ENCODE measurements at regions not wholly inside any gene's neighbourhood (a gene's known extent, or its start where the extent isn't known, plus 50 kb on each side); places are given as distances from the start of the nearest gene placed in this dataset.
"Not testable (repeated sequence)": the region's sequence is repeated elsewhere in the genome, so short reads cannot be mapped to it uniquely, and the experiment has no call there.

GRCh38 chr9:39581296-39581695, 225.8 kb downstream of the SPATA31A1 start:
- H3K27ac Mint-ChIP-seq; H3K27me3 Mint-ChIP-seq (ENCODE audit: low read depth); intact Hi-C loops (cut with micrococcal nuclease); DNase-seq (ENCODE audit: low spot score); H3K36me3 Mint-ChIP-seq (ENCODE audit: low read depth); H3K4me1 Mint-ChIP-seq (ENCODE audit: low read depth); H3K4me3 Mint-ChIP-seq (ENCODE audit: low read depth); H3K9me3 Mint-ChIP-seq: not testable (repeated sequence)

DNA sequence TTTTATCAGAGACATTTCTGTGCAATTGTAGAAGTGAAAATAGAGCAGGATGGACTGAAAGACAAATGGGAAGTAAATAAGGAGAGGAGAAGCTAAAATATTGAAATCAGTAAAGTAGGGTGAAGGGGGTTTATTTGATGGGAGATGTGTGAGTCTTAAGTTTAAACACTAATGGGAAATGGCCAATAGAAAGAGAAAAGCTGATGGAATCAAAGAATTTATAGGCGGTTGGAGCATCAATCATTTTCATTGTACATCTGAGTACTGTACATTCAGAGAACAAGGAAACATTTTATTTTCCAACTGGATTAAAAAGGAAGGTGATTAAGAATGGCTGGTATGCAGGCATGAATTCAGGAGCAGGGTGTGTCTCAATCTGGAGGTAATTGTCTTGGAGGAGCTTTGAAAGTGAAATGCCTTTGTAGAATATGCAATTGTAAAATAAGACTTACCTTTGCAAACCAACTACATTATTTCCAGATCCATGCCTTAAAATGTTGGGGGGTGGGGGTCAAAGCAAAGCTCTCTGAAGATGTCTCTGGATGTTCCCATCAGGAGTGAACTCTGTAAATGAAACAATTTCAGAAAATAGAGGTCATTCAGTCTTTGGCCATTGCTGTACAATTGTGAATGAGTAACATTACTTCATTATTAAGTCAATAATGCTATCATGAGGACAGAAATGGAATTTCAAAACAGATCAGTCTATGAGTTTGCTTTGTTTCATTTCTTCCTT, 227.4 kb downstream of the SPATA31A1 start:
- H3K36me3 Mint-ChIP-seq (ENCODE audit: low read depth); H3K9me3 Mint-ChIP-seq; DNase-seq (ENCODE audit: low spot score); H3K27ac Mint-ChIP-seq; H3K4me3 Mint-ChIP-seq (ENCODE audit: low read depth); H3K27me3 Mint-ChIP-seq (ENCODE audit: low read depth); intact Hi-C loops (cut with micrococcal nuclease); H3K4me1 Mint-ChIP-seq (ENCODE audit: low read depth): not testable (repeated sequence)

GRCh38 chr9:39583413-39583747, 227.9 kb downstream of the SPATA31A1 start:
- H3K4me3 Mint-ChIP-seq (ENCODE audit: low read depth); H3K36me3 Mint-ChIP-seq (ENCODE audit: low read depth); DNase-seq (ENCODE audit: low spot score); H3K4me1 Mint-ChIP-seq (ENCODE audit: low read depth); H3K27me3 Mint-ChIP-seq (ENCODE audit: low read depth); intact Hi-C loops (cut with micrococcal nuclease); H3K27ac Mint-ChIP-seq; H3K9me3 Mint-ChIP-seq: not testable (repeated sequence)

- H3K27me3 Mint-ChIP-seq (ENCODE audit: low read depth); DNase-seq (ENCODE audit: low spot score); intact Hi-C loops (cut with micrococcal nuclease); H3K27ac Mint-ChIP-seq; H3K4me3 Mint-ChIP-seq (ENCODE audit: low read depth); H3K36me3 Mint-ChIP-seq (ENCODE audit: low read depth); H3K9me3 Mint-ChIP-seq; H3K4me1 Mint-ChIP-seq (ENCODE audit: low read depth): not testable (repeated sequence)
Measured at GRCh38 chr9:39585233-39585632, 229.8 kb downstream of the SPATA31A1 start.

- intact Hi-C loops (cut with micrococcal nuclease), result no loop called here
- H3K9me3 Mint-ChIP-seq, result no peaks in the 10 kb centered on the region
- no peak for DNase-seq (ENCODE audit: low spot score)
- no peak overlapping the region for H3K27ac Mint-ChIP-seq
- no peaks in the 10 kb centered on the region for H3K36me3 Mint-ChIP-seq (ENCODE audit: low read depth)
- H3K27me3 Mint-ChIP-seq (ENCODE audit: low read depth), result no peaks in the 10 kb centered on the region
- no peak overlapping the region for H3K4me3 Mint-ChIP-seq (ENCODE audit: low read depth)
- no peaks in the 10 kb centered on the region for H3K4me1 Mint-ChIP-seq (ENCODE audit: low read depth)
Measured at GRCh38 chr9:39587844-39588499, 232.5 kb downstream of the SPATA31A1 start.

- DNase-seq (ENCODE audit: low spot score), result no peak
Measured at GRCh38 chr9:39588500-39589137, 233.2 kb downstream of the SPATA31A1 start.

DNA sequence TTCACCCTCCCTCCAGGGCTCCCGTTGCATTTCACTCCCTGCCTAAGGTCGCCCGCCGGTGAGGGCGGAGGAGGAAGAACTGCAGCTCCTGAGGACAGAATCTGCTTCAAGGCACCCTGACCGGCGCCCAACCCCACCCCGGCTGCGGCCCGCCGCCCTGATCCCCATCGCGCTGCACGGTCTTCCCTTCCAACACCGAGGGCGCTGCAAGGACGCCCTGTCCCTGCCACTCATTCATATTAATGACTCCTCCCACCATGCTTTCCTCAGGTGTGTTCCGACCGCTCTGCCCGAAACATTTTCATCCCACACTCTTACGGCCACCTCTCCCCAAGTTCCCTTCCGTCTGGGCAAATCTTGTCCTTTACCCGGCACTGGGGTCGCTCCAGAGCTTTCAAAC, 248.6 kb downstream of the SPATA31A1 start:
- H3K9me3 Mint-ChIP-seq; H3K4me3 Mint-ChIP-seq (ENCODE audit: low read depth); H3K27me3 Mint-ChIP-seq (ENCODE audit: low read depth); H3K36me3 Mint-ChIP-seq (ENCODE audit: low read depth); H3K4me1 Mint-ChIP-seq (ENCODE audit: low read depth); intact Hi-C loops (cut with micrococcal nuclease); DNase-seq (ENCODE audit: low spot score); H3K27ac Mint-ChIP-seq: not testable (repeated sequence)

More at GRCh38 chr9:39588500-39589137, 233.2 kb downstream of the SPATA31A1 start:
- Mint-ChIP-seq H3K27me3 (ENCODE audit: low read depth) (no peaks in the 10 kb centered on the region), H3K4me1 (ENCODE audit: low read depth) (no peaks in the 10 kb centered on the region), H3K36me3 (ENCODE audit: low read depth) (no peaks in the 10 kb centered on the region), H3K4me3 (ENCODE audit: low read depth) (no peak overlapping the region), H3K27ac (no peak overlapping the region), H3K9me3 (no peaks in the 10 kb centered on the region)
- intact Hi-C loops (cut with micrococcal nuclease), result no loop called here

- H3K27ac Mint-ChIP-seq; H3K4me1 Mint-ChIP-seq (ENCODE audit: low read depth); H3K27me3 Mint-ChIP-seq (ENCODE audit: low read depth); DNase-seq (ENCODE audit: low spot score); intact Hi-C loops (cut with micrococcal nuclease); H3K4me3 Mint-ChIP-seq (ENCODE audit: low read depth); H3K36me3 Mint-ChIP-seq (ENCODE audit: low read depth); H3K9me3 Mint-ChIP-seq: not testable (repeated sequence)
Measured at GRCh38 chr9:39611449-39612231, 256.2 kb downstream of the SPATA31A1 start.

DNA sequence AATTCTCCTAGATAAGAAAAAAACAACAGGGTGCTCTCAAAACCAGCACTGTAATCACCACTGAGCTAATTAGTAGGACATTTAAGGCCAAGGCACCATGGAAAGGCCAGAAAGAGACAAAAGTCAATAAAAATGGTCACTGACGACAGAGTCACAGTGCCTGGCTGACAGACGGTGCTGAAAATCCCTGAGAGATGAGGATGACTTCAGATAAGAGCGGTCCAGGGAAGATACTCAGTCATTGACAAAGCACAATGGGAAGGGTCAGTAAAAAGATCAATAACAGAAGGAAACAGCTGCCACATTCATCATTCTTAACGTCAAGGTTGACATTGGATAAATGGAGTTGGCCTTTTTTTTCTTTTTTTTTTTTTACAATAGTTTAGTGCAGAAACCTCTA, 261.0 kb downstream of the SPATA31A1 start:
- H3K27me3 Mint-ChIP-seq (ENCODE audit: low read depth); DNase-seq (ENCODE audit: low spot score); H3K4me1 Mint-ChIP-seq (ENCODE audit: low read depth); H3K9me3 Mint-ChIP-seq; H3K4me3 Mint-ChIP-seq (ENCODE audit: low read depth); H3K27ac Mint-ChIP-seq; H3K36me3 Mint-ChIP-seq (ENCODE audit: low read depth); intact Hi-C loops (cut with micrococcal nuclease): not testable (repeated sequence)

DNA sequence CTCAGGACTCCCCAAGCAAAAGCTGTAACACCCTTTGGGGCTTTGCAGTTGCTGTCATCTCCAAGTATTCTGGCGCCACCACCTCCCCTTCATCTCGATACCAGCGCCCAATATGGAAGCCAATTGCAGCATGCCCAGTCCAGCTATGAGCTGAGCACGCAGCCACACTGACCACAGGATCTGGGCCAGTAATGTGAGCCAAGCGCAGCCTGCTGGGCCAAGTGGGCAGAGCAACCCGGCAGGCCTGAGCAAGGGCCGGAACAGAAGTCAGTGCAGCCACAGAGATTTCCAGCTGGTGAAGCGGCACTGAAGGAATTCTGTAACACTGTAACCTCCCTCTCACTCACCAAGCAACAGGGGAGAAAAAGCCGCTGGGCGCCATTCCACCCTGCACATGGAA, 268.6 kb downstream of the SPATA31A1 start:
- H3K4me1 Mint-ChIP-seq (ENCODE audit: low read depth); H3K4me3 Mint-ChIP-seq (ENCODE audit: low read depth); DNase-seq (ENCODE audit: low spot score); intact Hi-C loops (cut with micrococcal nuclease); H3K27me3 Mint-ChIP-seq (ENCODE audit: low read depth); H3K9me3 Mint-ChIP-seq; H3K27ac Mint-ChIP-seq; H3K36me3 Mint-ChIP-seq (ENCODE audit: low read depth): not testable (repeated sequence)

DNA sequence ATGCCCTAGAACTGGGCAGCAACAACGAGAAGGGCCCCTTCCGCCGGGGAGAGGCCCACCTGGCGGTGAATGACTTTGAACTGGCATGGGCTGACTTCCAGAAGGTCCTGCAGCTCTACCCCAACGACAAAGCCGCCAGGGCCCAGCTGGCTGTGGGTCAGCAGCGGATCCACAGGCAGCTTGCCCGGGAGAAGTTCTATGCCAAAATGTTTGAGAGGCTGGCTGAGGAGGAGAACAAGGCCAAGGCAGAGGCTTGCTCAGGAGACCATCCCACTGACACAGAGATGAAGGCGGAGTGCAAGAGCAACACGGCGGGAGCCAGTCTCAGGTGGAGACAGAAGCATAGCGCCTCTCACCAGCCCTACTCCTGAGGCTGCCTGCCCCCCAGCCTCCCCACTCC, 276.6 kb downstream of the SPATA31A1 start:
- H3K4me1 Mint-ChIP-seq (ENCODE audit: low read depth); H3K27me3 Mint-ChIP-seq (ENCODE audit: low read depth); DNase-seq (ENCODE audit: low spot score); H3K4me3 Mint-ChIP-seq (ENCODE audit: low read depth); intact Hi-C loops (cut with micrococcal nuclease); H3K9me3 Mint-ChIP-seq; H3K36me3 Mint-ChIP-seq (ENCODE audit: low read depth); H3K27ac Mint-ChIP-seq: not testable (repeated sequence)

DNA sequence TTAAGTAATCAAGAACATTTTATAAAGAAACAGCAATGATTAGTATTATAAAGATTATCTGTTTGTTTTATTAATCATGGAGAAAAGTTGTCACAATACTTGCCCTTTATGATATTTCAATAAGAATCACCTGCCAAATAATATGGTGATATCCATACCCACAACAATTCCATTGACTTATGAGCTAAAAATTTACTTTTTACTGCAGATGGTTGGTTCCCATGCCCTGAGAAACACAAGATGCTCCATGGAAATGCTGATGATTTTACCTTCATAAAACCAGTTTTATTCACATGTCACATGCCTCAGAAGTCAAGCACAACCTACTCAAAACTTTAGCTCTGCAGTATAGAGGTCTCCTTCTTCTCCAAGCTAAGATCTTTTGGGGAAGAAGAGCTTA, 293.6 kb downstream of the SPATA31A1 start:
- H3K9me3 Mint-ChIP-seq; DNase-seq (ENCODE audit: low spot score); H3K27me3 Mint-ChIP-seq (ENCODE audit: low read depth); H3K4me3 Mint-ChIP-seq (ENCODE audit: low read depth); H3K36me3 Mint-ChIP-seq (ENCODE audit: low read depth); intact Hi-C loops (cut with micrococcal nuclease); H3K27ac Mint-ChIP-seq; H3K4me1 Mint-ChIP-seq (ENCODE audit: low read depth): not testable (repeated sequence)
